Heart left ventricle (tissue), 13 donors: ENCODE measurements at regions not wholly inside any gene's neighbourhood (a gene's known extent, or its start where the extent isn't known, plus 50 kb on each side); places are given as distances from the start of the nearest gene placed in this dataset.

Experiments used
- CTCF ChIP-seq, 12 donors: fragments of 200-600 bp; sonication (generic) in 4 of 12; IDR thresholded peaks; one replicate each; pipeline versions ENCODE4 v1.5.0 to v1.8.0; 2018 to 2022; ENCODE audit warnings: antibody characterized with exemption in 12 of 12, mild to moderate bottlenecking in 5 of 12
- POLR2A ChIP-seq, 2 donors: fragments of 450-650 bp; IDR thresholded peaks; one replicate each; pipeline ENCODE4 v1.6.1; 2017; ENCODE audit warnings: antibody characterized with exemption in 2 of 2, mild to moderate bottlenecking in 2 of 2, moderate library complexity in 2 of 2
- donor health status: ischemic (EF 13 %, LVEDD 7.1; RV severe dilation, severe dysfunction).
- donor health status: DM: no; HTN: yes; CAD: no.
- donor health status: DM: no; HTN: no; CAD: no.
- donor health status: ischemic (EF 25% LVEDD 6.9; RV normal size, moderate dysfunction).
- donor health status: ischemic (EF 25% LVEDD 5.7; RV mildly dilated, moderate dysfunction).
- donor health status: ischemic (EF 35%, LVEDD 5.7; RV mildly dilated, moderate dysfunction).
- donor health status: nonischemic (EF 11% LVEDD 7.7; RV severe dilation, severe dysfunction).
- donor health status: DM: yes; HTN: yes; CAD: no.
- donor health status: PGD.
- donor health status: ischemic (EF 29% LVEDD 5.4; RV normal size, mild dysfunction).
- donor health status: nonischemic (EF 23%, LVEDD 6.1; RV moderate dilation, normal function).

- TF ChIP-seq CTCF (IDR thresholded peaks at IDR 0.05) (no peak), POLR2A (IDR thresholded peaks at IDR 0.05) (no peak)
Measured at GRCh38 chr2:75324141-75324540, 124.8 kb upstream of the TACR1 start.
